Esophagus squamous epithelium (tissue), 5 donors: ENCODE measurements at regions not wholly inside any gene's neighbourhood (a gene's known extent, or its start where the extent isn't known, plus 50 kb on each side); places are given as distances from the start of the nearest gene placed in this dataset.

Experiments
- DNase-seq: peaks from one replicate; lab custom pipeline; 2025; lab: John Stamatoyannopoulos, UW
- H3K27ac ChIP-seq, 4 donors: fragments of 200-600 bp; sonication (generic); one replicate each; pipeline ENCODE4 v1.5.1; 2016 to 2019; ENCODE audit warnings: mild to moderate bottlenecking in 1 of 4
- H3K27me3 ChIP-seq, 4 donors: fragments of 200-600 bp; sonication (generic); 1 replicate in 3 of 4; 2 replicates in 1 of 4; pipeline versions ENCODE4 v1.5.1 to v1.6.0; 2017 to 2021; ENCODE audit warnings: antibody characterized with exemption in 1 of 4
- H3K36me3 ChIP-seq, 3 donors: fragments of 200-600 bp; sonication (generic); one replicate each; pipeline ENCODE4 v1.5.1; 2016 to 2019
- H3K4me1 ChIP-seq, 3 donors: fragments of 200-600 bp; sonication (generic); one replicate each; pipeline ENCODE4 v1.5.1; 2017 to 2019
- H3K4me3 ChIP-seq, 4 donors: fragments of 200-600 bp; sonication (generic); 1 replicate in 3 of 4; 2 replicates in 1 of 4; pipeline ENCODE4 v1.5.1; 2016 to 2019; ENCODE audit warnings: mild to moderate bottlenecking in 2 of 4, moderate library complexity in 1 of 4
- H3K9me3 ChIP-seq, 3 donors: fragments of 200-600 bp; sonication (generic); one replicate each; pipeline ENCODE4 v1.5.1; 2016 to 2019
- POLR2A ChIP-seq, 4 donors: fragments of 450-650 bp; IDR thresholded peaks; one replicate each; pipeline ENCODE4 v1.6.1; 2017; ENCODE audit warnings: antibody characterized with exemption in 4 of 4, mild to moderate bottlenecking in 4 of 4, moderate library complexity in 3 of 4
- WGBS, 2 donors: methylation state at CpG; one replicate each; pipeline ENCODE4 v1.1.5; 2018; 5-methylcytosine and 5-hydroxymethylcytosine counted together
- intact Hi-C: fragments of 100-400 bp; cut with DNase I; formaldehyde crosslinking; loops from one replicate; pipeline ENCODE4 v1.15.0; 2022
- TF ChIP-seq, protein P1 (sequence below), 6 experiments: fragments of 450-650 bp in 4 of 6; fragments of 200-600 bp in 2 of 6; sonication (generic) in 2 of 6; IDR thresholded peaks; one replicate each; pipeline ENCODE4 v1.5.1; 2016 to 2019; ENCODE audit warnings: antibody characterized with exemption in 6 of 6, mild to moderate bottlenecking in 4 of 6, moderate library complexity in 4 of 6
- donor health status: DM: yes; HTN: yes; CAD: no.

- intact Hi-C loops, result no loop called here
- H3K27me3 ChIP-seq, result no peaks in the 10 kb centered on the region
- DNase-seq, result no peak
- TF ChIP-seq, protein P1, sequence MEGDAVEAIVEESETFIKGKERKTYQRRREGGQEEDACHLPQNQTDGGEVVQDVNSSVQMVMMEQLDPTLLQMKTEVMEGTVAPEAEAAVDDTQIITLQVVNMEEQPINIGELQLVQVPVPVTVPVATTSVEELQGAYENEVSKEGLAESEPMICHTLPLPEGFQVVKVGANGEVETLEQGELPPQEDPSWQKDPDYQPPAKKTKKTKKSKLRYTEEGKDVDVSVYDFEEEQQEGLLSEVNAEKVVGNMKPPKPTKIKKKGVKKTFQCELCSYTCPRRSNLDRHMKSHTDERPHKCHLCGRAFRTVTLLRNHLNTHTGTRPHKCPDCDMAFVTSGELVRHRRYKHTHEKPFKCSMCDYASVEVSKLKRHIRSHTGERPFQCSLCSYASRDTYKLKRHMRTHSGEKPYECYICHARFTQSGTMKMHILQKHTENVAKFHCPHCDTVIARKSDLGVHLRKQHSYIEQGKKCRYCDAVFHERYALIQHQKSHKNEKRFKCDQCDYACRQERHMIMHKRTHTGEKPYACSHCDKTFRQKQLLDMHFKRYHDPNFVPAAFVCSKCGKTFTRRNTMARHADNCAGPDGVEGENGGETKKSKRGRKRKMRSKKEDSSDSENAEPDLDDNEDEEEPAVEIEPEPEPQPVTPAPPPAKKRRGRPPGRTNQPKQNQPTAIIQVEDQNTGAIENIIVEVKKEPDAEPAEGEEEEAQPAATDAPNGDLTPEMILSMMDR (IDR thresholded peaks at IDR 0.05), result no peak
- TF ChIP-seq POLR2A (IDR thresholded peaks at IDR 0.05), result no peak
- H3K4me1 ChIP-seq, result peaks cover 0 to 6% (median 0%) of the 10 kb centered on the region in 3 donors
- no peaks in the 10 kb centered on the region for H3K9me3 ChIP-seq
- H3K27ac ChIP-seq, result no peak overlapping the region
- H3K36me3 ChIP-seq, result no peaks in the 10 kb centered on the region
- H3K4me3 ChIP-seq, result no peak overlapping the region
Measured at GRCh38 chr2:195606179-195606578, 50.8 kb upstream of the SLC39A10 start.

- H3K4me1 ChIP-seq, result peaks cover 0 to 15% (median 0%) of the 10 kb centered on the region in 3 donors
- H3K27me3 ChIP-seq, result no peaks in the 10 kb centered on the region
- intact Hi-C loops, result no loop called here
- no peak overlapping the region for H3K27ac ChIP-seq
- TF ChIP-seq POLR2A (IDR thresholded peaks at IDR 0.05), result no peak
- TF ChIP-seq, protein P1 (IDR thresholded peaks at IDR 0.05), result no peak
- no peak for DNase-seq
- H3K36me3 ChIP-seq, result no peaks in the 10 kb centered on the region
- no peak overlapping the region for H3K4me3 ChIP-seq
- 81 to 87% methylated on average over 5 of the region's 5 CpGs for WGBS, 2 donors
- no peaks in the 10 kb centered on the region for H3K9me3 ChIP-seq
Measured at GRCh38 chr2:195604706-195605105, 52.3 kb upstream of the SLC39A10 start.

GRCh38 chr2:195603998-195604397, 53.0 kb upstream of the SLC39A10 start:
- no peaks in the 10 kb centered on the region for H3K27me3 ChIP-seq
- no peaks in the 10 kb centered on the region for H3K36me3 ChIP-seq
- intact Hi-C loops, result no loop called here
- no peak overlapping the region for H3K4me3 ChIP-seq
- peaks cover 0 to 15% (median 0%) of the 10 kb centered on the region in 3 donors for H3K4me1 ChIP-seq
- no peak for TF ChIP-seq POLR2A (IDR thresholded peaks at IDR 0.05)
- TF ChIP-seq, protein P1 (IDR thresholded peaks at IDR 0.05), result no peak
- WGBS, 2 donors, result 84 to 91% methylated on average over 4 of the region's 4 CpGs
- DNase-seq, result no peak
- no peak overlapping the region for H3K27ac ChIP-seq
- H3K9me3 ChIP-seq, result no peaks in the 10 kb centered on the region

DNA sequence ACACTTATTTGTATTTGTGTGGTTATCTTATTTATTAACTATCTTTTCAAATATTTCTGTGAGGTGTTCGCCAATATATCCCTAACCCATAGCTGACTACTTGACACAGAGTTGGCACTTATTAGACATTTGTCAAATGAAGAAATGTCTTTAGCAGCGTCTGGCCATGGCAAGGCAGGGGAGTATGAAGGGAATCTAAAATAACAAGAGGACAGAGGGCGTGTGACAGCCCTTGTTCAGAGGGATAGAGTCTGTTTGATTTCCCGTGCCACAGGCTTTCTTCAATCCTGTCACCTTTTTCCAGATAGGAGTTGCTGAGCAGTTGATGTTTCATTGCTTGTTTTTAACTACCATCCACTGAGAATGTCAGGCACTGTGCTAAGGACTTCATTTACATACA, 53.6 kb upstream of the SLC39A10 start:
- DNase-seq, result no peak
- intact Hi-C loops, result no loop called here
- 83 to 88% methylated on average over 4 of the region's 4 CpGs for WGBS, 2 donors

GRCh38 chr2:195602687-195603086, 54.3 kb upstream of the SLC39A10 start:
- Histone ChIP-seq H3K36me3 (no peaks in the 10 kb centered on the region), H3K4me1 (peaks cover 0 to 15% (median 0%) of the 10 kb centered on the region in 3 donors), H3K27ac (no peak overlapping the region), H3K9me3 (no peaks in the 10 kb centered on the region), H3K4me3 (no peak overlapping the region), H3K27me3 (no peaks in the 10 kb centered on the region)
- no peak for DNase-seq
- intact Hi-C loops, result no loop called here
- WGBS, 2 donors, result 93% methylated on average over 7 of the region's 7 CpGs
- TF ChIP-seq POLR2A (IDR thresholded peaks at IDR 0.05), result no peak
- TF ChIP-seq, protein P1 (IDR thresholded peaks at IDR 0.05), result no peak

More for the DNA sequence above, 53.6 kb upstream of the SLC39A10 start:
- H3K4me3 ChIP-seq, result no peak overlapping the region
- H3K9me3 ChIP-seq, result no peaks in the 10 kb centered on the region
- no peak for TF ChIP-seq POLR2A (IDR thresholded peaks at IDR 0.05)
- TF ChIP-seq, protein P1 (IDR thresholded peaks at IDR 0.05), result no peak
- H3K27ac ChIP-seq, result no peak overlapping the region
- peaks cover 0 to 15% (median 0%) of the 10 kb centered on the region in 3 donors for H3K4me1 ChIP-seq
- H3K27me3 ChIP-seq, result no peaks in the 10 kb centered on the region
- H3K36me3 ChIP-seq, result no peaks in the 10 kb centered on the region
